ENCODE measurements at regions not wholly inside any gene's neighbourhood (a gene's known extent, or its start where the extent isn't known, plus 50 kb on each side); places are given as distances from the start of the nearest gene placed in this dataset.

DNA sequence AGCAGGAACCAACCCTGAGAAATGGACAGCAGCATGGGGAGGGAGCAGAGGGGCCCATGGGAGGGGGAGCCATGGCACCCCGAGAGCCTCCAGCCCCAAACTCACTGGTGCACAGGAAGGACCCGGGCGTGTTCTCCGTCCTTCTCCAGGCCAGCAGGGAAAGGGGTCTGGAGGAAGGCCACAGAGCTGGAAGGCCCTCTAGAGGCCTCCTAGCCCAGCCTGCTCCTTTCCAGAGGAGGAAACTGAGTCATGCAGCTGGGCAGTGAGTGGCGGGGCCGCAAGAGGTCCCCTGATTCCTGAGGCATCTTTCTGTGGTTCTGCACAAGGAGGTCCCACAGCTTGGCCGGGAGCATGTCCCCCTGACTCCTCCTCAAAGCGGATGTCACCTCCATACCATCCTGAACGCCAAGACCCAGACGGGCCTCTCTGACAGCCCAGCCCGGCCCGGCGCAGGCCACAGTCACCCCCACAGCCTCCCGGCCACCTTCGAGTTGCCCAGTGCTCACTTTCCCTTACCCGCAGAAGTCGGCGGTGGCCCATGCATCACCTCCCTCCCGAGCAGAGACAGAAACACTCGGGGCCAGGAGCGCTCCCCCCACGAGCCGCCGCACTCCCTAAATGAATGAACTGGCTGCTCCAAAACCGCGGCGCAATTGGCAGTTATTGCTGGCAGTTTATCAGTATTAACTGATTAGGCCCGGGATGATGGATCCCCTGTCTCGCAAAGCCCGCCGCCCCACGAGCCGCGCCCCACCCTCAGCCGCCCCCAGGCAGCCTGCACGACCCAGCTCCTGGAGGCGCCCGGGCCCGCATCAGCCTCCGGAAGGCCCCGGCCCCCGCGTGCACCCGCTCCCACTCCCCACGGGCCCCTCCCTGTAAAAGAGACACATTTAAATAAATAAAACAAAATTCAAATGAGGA lies 272.5 kb downstream of the BUD13 start:
- H3K27ac ChIP-seq (ENCODE audit: low read length) = no peak overlapping the region
- in situ Hi-C loops (cut with HindIII; ENCODE audit: low pct_unique_long_range_greater_than_20kb, low sequenced_read_pairs) = no loop called here

DNA sequence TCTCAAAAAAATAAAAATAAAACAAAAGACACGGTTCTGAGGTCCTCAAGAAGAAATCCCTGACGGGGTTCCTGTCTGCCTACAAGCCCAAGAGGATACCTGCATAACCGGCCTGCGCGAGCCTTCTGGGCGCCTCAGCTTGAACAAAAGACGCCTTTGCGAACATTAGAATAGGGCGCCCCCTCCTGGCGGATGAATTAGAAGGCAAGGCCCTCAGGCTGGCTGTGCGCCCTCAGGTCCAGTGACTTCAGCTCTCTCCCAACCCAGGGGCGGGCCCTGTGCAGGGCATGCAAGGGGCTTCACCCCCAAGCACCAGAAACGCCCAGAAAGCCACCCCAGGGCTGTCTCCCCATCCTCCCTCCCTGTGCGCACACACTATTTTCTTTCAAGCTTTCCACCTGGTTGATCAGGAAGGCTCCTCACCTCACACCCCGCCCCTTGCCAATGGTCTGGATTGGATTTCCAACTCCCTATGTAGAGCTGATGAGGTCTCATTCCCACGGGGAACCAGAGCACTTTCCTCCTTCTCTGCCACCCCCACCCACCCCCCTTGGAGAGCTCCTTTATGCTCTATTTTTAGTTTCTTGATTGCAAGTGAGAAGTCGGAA lies 273.3 kb downstream of the BUD13 start:
- H3K36me3 ChIP-seq (ENCODE audit: control insufficient read depth, insufficient read depth, low read length) = no peaks in the 10 kb centered on the region
- POLR2A ChIA-PET = no interaction called here
- CTCF ChIA-PET = interaction anchor here (0.5 to 0.9 kb wide), 3 partner anchors 45 to 142 kb away, joined by 3 to 4 read pairs (median 3); no protein-coding TSS in a partner anchor
- H3K4me1 ChIP-seq (ENCODE audit: control insufficient read depth, insufficient read depth, low read length) = no peaks in the 10 kb centered on the region
- ATAC-seq (peak; percentile 90), DNase-seq (ENCODE audit: low read depth, low spot score) (no peak)
- H3K4me3 ChIP-seq (ENCODE audit: low read depth in 2 of 2, low read length in 2 of 2) = no peak overlapping the region
- BruUV-seq (replicated peaks) = no TSS peak
- H3K27ac ChIP-seq (ENCODE audit: low read length) = no peak overlapping the region
- 0 out of 2 replicates have a peak, but pooled peaks cover 3% of the 10 kb centered on the region for H3K27me3 ChIP-seq (ENCODE audit: control insufficient read depth, insufficient read depth, low read length)
- intact Hi-C loops (cut with micrococcal nuclease; ENCODE audit: unreplicated experiment) = no loop called here
- TF ChIP-seq, protein P1, sequence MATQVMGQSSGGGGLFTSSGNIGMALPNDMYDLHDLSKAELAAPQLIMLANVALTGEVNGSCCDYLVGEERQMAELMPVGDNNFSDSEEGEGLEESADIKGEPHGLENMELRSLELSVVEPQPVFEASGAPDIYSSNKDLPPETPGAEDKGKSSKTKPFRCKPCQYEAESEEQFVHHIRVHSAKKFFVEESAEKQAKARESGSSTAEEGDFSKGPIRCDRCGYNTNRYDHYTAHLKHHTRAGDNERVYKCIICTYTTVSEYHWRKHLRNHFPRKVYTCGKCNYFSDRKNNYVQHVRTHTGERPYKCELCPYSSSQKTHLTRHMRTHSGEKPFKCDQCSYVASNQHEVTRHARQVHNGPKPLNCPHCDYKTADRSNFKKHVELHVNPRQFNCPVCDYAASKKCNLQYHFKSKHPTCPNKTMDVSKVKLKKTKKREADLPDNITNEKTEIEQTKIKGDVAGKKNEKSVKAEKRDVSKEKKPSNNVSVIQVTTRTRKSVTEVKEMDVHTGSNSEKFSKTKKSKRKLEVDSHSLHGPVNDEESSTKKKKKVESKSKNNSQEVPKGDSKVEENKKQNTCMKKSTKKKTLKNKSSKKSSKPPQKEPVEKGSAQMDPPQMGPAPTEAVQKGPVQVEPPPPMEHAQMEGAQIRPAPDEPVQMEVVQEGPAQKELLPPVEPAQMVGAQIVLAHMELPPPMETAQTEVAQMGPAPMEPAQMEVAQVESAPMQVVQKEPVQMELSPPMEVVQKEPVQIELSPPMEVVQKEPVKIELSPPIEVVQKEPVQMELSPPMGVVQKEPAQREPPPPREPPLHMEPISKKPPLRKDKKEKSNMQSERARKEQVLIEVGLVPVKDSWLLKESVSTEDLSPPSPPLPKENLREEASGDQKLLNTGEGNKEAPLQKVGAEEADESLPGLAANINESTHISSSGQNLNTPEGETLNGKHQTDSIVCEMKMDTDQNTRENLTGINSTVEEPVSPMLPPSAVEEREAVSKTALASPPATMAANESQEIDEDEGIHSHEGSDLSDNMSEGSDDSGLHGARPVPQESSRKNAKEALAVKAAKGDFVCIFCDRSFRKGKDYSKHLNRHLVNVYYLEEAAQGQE (IDR thresholded peaks at IDR 0.05; ENCODE audit: insufficient read depth in 1 of 2, low read depth in 2 of 2, low read length in 1 of 2) = no peak
- TF ChIP-seq SIN3A (IDR thresholded peaks at IDR 0.05; ENCODE audit: borderline replicate concordance, insufficient read depth, low read depth, low read length) (no peak), TCF7L2 (IDR thresholded peaks at IDR 0.05; ENCODE audit: low read depth, low read length) (no peak), POLR2AphosphoS5 (IDR thresholded peaks at IDR 0.05; ENCODE audit: low read depth, low read length) (no peak)
- TF ChIP-seq, protein P2, sequence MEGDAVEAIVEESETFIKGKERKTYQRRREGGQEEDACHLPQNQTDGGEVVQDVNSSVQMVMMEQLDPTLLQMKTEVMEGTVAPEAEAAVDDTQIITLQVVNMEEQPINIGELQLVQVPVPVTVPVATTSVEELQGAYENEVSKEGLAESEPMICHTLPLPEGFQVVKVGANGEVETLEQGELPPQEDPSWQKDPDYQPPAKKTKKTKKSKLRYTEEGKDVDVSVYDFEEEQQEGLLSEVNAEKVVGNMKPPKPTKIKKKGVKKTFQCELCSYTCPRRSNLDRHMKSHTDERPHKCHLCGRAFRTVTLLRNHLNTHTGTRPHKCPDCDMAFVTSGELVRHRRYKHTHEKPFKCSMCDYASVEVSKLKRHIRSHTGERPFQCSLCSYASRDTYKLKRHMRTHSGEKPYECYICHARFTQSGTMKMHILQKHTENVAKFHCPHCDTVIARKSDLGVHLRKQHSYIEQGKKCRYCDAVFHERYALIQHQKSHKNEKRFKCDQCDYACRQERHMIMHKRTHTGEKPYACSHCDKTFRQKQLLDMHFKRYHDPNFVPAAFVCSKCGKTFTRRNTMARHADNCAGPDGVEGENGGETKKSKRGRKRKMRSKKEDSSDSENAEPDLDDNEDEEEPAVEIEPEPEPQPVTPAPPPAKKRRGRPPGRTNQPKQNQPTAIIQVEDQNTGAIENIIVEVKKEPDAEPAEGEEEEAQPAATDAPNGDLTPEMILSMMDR (IDR thresholded peaks at IDR 0.05) = peak; percentile 92
- H3K9me3 ChIP-seq (ENCODE audit: control insufficient read depth, insufficient read depth, low read depth, low read length) = no peaks in the 10 kb centered on the region
- in situ Hi-C loops (cut with HindIII; ENCODE audit: low pct_unique_long_range_greater_than_20kb, low sequenced_read_pairs) = no loop called here

More for the DNA sequence above, 272.5 kb downstream of the BUD13 start:
- DNase-seq (ENCODE audit: low read depth, low spot score) (no peak), ATAC-seq (no peak)
- intact Hi-C loops (cut with micrococcal nuclease; ENCODE audit: unreplicated experiment) = no loop called here
- BruUV-seq (replicated peaks) = no TSS peak
- H3K4me1 ChIP-seq (ENCODE audit: control insufficient read depth, insufficient read depth, low read length) = no peaks in the 10 kb centered on the region
- peaks cover 4% of the 10 kb centered on the region; the same call in 1 of the 2 replicates for H3K27me3 ChIP-seq (ENCODE audit: control insufficient read depth, insufficient read depth, low read length)
- no peaks in the 10 kb centered on the region for H3K9me3 ChIP-seq (ENCODE audit: control insufficient read depth, insufficient read depth, low read depth, low read length)
- H3K36me3 ChIP-seq (ENCODE audit: control insufficient read depth, insufficient read depth, low read length) = no peaks in the 10 kb centered on the region
- ChIA-PET POLR2A (no interaction called here), CTCF (interaction anchor here (0.8 kb wide), 1 partner anchor 141 kb away, joined by 3 read pairs; no protein-coding TSS in a partner anchor)
- TF ChIP-seq TCF7L2 (IDR thresholded peaks at IDR 0.05; ENCODE audit: low read depth, low read length) (no peak), SIN3A (IDR thresholded peaks at IDR 0.05; ENCODE audit: borderline replicate concordance, insufficient read depth, low read depth, low read length) (no peak), POLR2AphosphoS5 (IDR thresholded peaks at IDR 0.05; ENCODE audit: low read depth, low read length) (no peak)
- TF ChIP-seq, protein P1 (IDR thresholded peaks at IDR 0.05; ENCODE audit: insufficient read depth in 1 of 2, low read depth in 2 of 2, low read length in 1 of 2) = no peak
- TF ChIP-seq, protein P2 (IDR thresholded peaks at IDR 0.05) = no peak
- no peak overlapping the region for H3K4me3 ChIP-seq (ENCODE audit: low read depth in 2 of 2, low read length in 2 of 2)
